ENCODE measurements at regions not wholly inside any gene's neighbourhood (a gene's known extent, or its start where the extent isn't known, plus 50 kb on each side); places are given as distances from the start of the nearest gene placed in this dataset.

GRCh38 chr4:13036841-13037240 lies 447.3 kb downstream of the RAB28 start:
- no peak for DNase-seq

GRCh38 chr4:13032936-13033335 lies 451.2 kb downstream of the RAB28 start:
- no peak for DNase-seq

- DNase-seq: no peak
Measured at GRCh38 chr4:13024147-13025105, 459.7 kb downstream of the RAB28 start.

GRCh38 chr4:13007802-13008470 lies 476.2 kb downstream of the RAB28 start:
- no peak for DNase-seq

- no peak for DNase-seq
Measured at GRCh38 chr4:12993923-12994322, 490.2 kb downstream of the RAB28 start.

GRCh38 chr4:12987284-12987683 lies 496.9 kb downstream of the RAB28 start:
- DNase-seq: no peak

- DNase-seq: no peak
Measured at GRCh38 chr4:12979797-12980196, 504.3 kb downstream of the RAB28 start.

GRCh38 chr4:12978310-12978709 lies 505.8 kb downstream of the RAB28 start:
- DNase-seq: no peak

- DNase-seq: no peak
Measured at GRCh38 chr4:12975511-12975910, 508.6 kb downstream of the RAB28 start.

GRCh38 chr4:12973522-12973921 lies 510.6 kb downstream of the RAB28 start:
- DNase-seq: no peak

GRCh38 chr4:12968345-12968744 lies 515.8 kb downstream of the RAB28 start:
- no peak for DNase-seq

GRCh38 chr4:12966726-12967125 lies 517.4 kb downstream of the RAB28 start:
- DNase-seq: no peak

GRCh38 chr4:12965334-12965733 lies 518.8 kb downstream of the RAB28 start:
- no peak for DNase-seq

- DNase-seq: no peak
Measured at GRCh38 chr4:12963912-12964311, 520.2 kb downstream of the RAB28 start.

- no peak for DNase-seq
Measured at GRCh38 chr4:12963291-12963690, 520.8 kb downstream of the RAB28 start.

GRCh38 chr4:12961713-12962112 lies 522.4 kb downstream of the RAB28 start:
- DNase-seq: no peak

GRCh38 chr4:12958436-12958835 lies 525.7 kb downstream of the RAB28 start:
- no peak for DNase-seq

GRCh38 chr4:12957108-12957507 lies 527.0 kb downstream of the RAB28 start:
- no peak for DNase-seq

- no peak for DNase-seq
Measured at GRCh38 chr4:12956026-12956425, 528.1 kb downstream of the RAB28 start.

- DNase-seq: no peak
Measured at GRCh38 chr4:12949719-12950490, 534.2 kb downstream of the RAB28 start.

GRCh38 chr4:12943069-12943468 lies 541.1 kb downstream of the RAB28 start:
- no peak for DNase-seq

- no peak for DNase-seq
Measured at GRCh38 chr4:12933760-12934221, 550.3 kb downstream of the RAB28 start.

- DNase-seq: no peak
Measured at GRCh38 chr4:12932203-12932788, 551.8 kb downstream of the RAB28 start.
